ENCODE measurements at regions not wholly inside any gene's neighbourhood (a gene's known extent, or its start where the extent isn't known, plus 50 kb on each side); places are given as distances from the start of the nearest gene placed in this dataset.

DNA sequence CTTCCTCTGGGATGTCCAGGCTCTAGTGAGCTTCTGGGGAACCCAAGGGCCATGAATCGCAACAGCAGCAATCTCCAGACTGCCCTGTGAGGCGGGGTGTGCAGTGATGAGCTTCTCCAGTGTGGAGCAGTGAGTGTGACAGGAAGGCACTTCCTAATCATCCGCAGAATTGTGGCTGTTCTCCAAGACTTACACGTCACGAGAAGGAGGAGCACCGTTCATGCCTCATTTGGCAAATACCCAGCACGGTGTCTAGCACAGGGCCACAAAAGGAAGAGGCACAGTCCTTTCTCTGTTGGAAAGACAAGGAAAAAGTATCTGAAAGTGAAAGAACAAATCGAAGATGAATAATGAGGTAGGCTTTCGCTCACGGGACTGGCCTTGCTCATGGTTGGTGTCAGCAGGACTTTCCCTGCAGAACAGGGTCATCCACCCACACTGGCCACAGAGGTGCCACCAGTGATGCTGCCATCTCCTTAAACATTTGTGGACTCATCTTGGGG, 125.1 kb upstream of the HAAO start:
- no peak for TF ChIP-seq FOS (IDR thresholded peaks at IDR 0.05; ENCODE audit: borderline replicate concordance, extremely low read depth, insufficient read length)
- TF ChIP-seq POU2F2 (IDR thresholded peaks at IDR 0.05; ENCODE audit: borderline replicate concordance, low read depth, low read length) = no peak
- no peak for TF ChIP-seq POLR2AphosphoS5 (IDR thresholded peaks at IDR 0.05; ENCODE audit: low read length)
- no peak for TF ChIP-seq BRCA1 (IDR thresholded peaks at IDR 0.05; ENCODE audit: low read depth, low read length)
